ENCODE measurements at regions not wholly inside any gene's neighbourhood (a gene's known extent, or its start where the extent isn't known, plus 50 kb on each side); places are given as distances from the start of the nearest gene placed in this dataset.

- H3K79me2 ChIP-seq (ENCODE audit: insufficient read depth, low read length), result no peaks in the 10 kb centered on the region
- H3K9ac ChIP-seq (ENCODE audit: low read length), result no peak overlapping the region
- H3K9me2 ChIP-seq (replicated peaks; ENCODE audit: insufficient read depth, low read length), result no peaks in the 10 kb centered on the region
- TF ChIP-seq EZH2phosphoT487 (conservative IDR thresholded peaks at IDR 0.05; ENCODE audit: low read length) (no peak), CTCF (IDR thresholded peaks at IDR 0.05; ENCODE audit: insufficient read depth, low read length, poor library complexity, severe bottlenecking) (no peak)
- H4K20me1 ChIP-seq (ENCODE audit: low read depth, low read length), result no peaks in the 10 kb centered on the region
- no peak overlapping the region for H2AFZ ChIP-seq (ENCODE audit: low read depth, low read length, severe bottlenecking)
- H3K4me2 ChIP-seq (ENCODE audit: low read depth, low read length, poor library complexity, severe bottlenecking), result no peak overlapping the region
- no peak overlapping the region for H3K27ac ChIP-seq (ENCODE audit: low read depth, low read length)
- H3K4me3 ChIP-seq (ENCODE audit: insufficient read depth, low read length, poor library complexity, severe bottlenecking), result no peak overlapping the region
- no peaks in the 10 kb centered on the region for H3K36me3 ChIP-seq (ENCODE audit: low read length)
- no peaks in the 10 kb centered on the region for H3K27me3 ChIP-seq (ENCODE audit: low read length)
- no peaks in the 10 kb centered on the region for H3K9me3 ChIP-seq (ENCODE audit: insufficient read depth, low read length)
- no peaks in the 10 kb centered on the region for H3F3A ChIP-seq (ENCODE audit: insufficient read depth)
Observed at GRCh38 chrX:39238006-39238405, 436.7 kb downstream of the MID1IP1 start.

DNA sequence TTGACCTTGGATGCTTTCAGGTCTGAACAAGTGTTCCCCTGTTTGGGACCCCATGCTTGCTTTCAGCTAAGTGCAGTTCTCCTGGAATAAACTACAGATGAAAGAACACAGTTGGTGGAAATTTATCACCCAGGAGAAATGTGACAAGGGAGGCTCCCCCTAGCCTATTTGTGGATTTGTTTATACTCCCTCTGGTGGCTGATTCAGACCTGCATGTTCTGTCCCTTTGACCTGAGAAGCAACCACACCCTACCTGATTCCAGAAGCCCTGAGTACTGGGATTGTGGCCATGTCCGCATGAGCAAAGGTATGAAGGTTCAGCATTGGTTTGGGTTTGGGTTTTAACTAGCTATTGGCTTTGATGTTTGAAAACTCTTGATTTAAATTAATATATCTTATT, 440.9 kb downstream of the MID1IP1 start:
- Histone ChIP-seq H2AFZ (ENCODE audit: low read depth, low read length, severe bottlenecking) (no peak overlapping the region), H3K4me3 (ENCODE audit: insufficient read depth, low read length, poor library complexity, severe bottlenecking) (no peak overlapping the region), H3K36me3 (ENCODE audit: low read length) (no peaks in the 10 kb centered on the region), H3F3A (ENCODE audit: insufficient read depth) (no peaks in the 10 kb centered on the region), H3K79me2 (ENCODE audit: insufficient read depth, low read length) (no peaks in the 10 kb centered on the region), H3K4me2 (ENCODE audit: low read depth, low read length, poor library complexity, severe bottlenecking) (no peak overlapping the region), H3K27ac (ENCODE audit: low read depth, low read length) (no peak overlapping the region), H3K9me2 (replicated peaks; ENCODE audit: insufficient read depth, low read length) (no peaks in the 10 kb centered on the region), H3K27me3 (ENCODE audit: low read length) (no peaks in the 10 kb centered on the region), H4K20me1 (ENCODE audit: low read depth, low read length) (no peaks in the 10 kb centered on the region), H3K9me3 (ENCODE audit: insufficient read depth, low read length) (no peaks in the 10 kb centered on the region), H3K9ac (ENCODE audit: low read length) (no peak overlapping the region)
- TF ChIP-seq EZH2phosphoT487 (conservative IDR thresholded peaks at IDR 0.05; ENCODE audit: low read length), result no peak
- no peak for TF ChIP-seq CTCF (IDR thresholded peaks at IDR 0.05; ENCODE audit: insufficient read depth, low read length, poor library complexity, severe bottlenecking)

GRCh38 chrX:39244147-39244546, 442.9 kb downstream of the MID1IP1 start:
- H3K9me2 ChIP-seq (replicated peaks; ENCODE audit: insufficient read depth, low read length), result no peaks in the 10 kb centered on the region
- no peak overlapping the region for H3K9ac ChIP-seq (ENCODE audit: low read length)
- no peak overlapping the region for H3K4me3 ChIP-seq (ENCODE audit: insufficient read depth, low read length, poor library complexity, severe bottlenecking)
- H3K36me3 ChIP-seq (ENCODE audit: low read length), result no peaks in the 10 kb centered on the region
- H3K27ac ChIP-seq (ENCODE audit: low read depth, low read length), result no peak overlapping the region
- H3K79me2 ChIP-seq (ENCODE audit: insufficient read depth, low read length), result no peaks in the 10 kb centered on the region
- no peaks in the 10 kb centered on the region for H3F3A ChIP-seq (ENCODE audit: insufficient read depth)
- TF ChIP-seq CTCF (IDR thresholded peaks at IDR 0.05; ENCODE audit: insufficient read depth, low read length, poor library complexity, severe bottlenecking) (no peak), EZH2phosphoT487 (conservative IDR thresholded peaks at IDR 0.05; ENCODE audit: low read length) (no peak)
- no peaks in the 10 kb centered on the region for H3K9me3 ChIP-seq (ENCODE audit: insufficient read depth, low read length)
- no peaks in the 10 kb centered on the region for H3K27me3 ChIP-seq (ENCODE audit: low read length)
- no peak overlapping the region for H2AFZ ChIP-seq (ENCODE audit: low read depth, low read length, severe bottlenecking)
- no peak overlapping the region for H3K4me2 ChIP-seq (ENCODE audit: low read depth, low read length, poor library complexity, severe bottlenecking)
- no peaks in the 10 kb centered on the region for H4K20me1 ChIP-seq (ENCODE audit: low read depth, low read length)

GRCh38 chrX:39245024-39245423, 443.8 kb downstream of the MID1IP1 start:
- no peaks in the 10 kb centered on the region for H4K20me1 ChIP-seq (ENCODE audit: low read depth, low read length)
- H3K4me3 ChIP-seq (ENCODE audit: insufficient read depth, low read length, poor library complexity, severe bottlenecking), result no peak overlapping the region
- no peaks in the 10 kb centered on the region for H3F3A ChIP-seq (ENCODE audit: insufficient read depth)
- no peak overlapping the region for H3K27ac ChIP-seq (ENCODE audit: low read depth, low read length)
- no peak overlapping the region for H3K9ac ChIP-seq (ENCODE audit: low read length)
- TF ChIP-seq CTCF (IDR thresholded peaks at IDR 0.05; ENCODE audit: insufficient read depth, low read length, poor library complexity, severe bottlenecking) (no peak), EZH2phosphoT487 (conservative IDR thresholded peaks at IDR 0.05; ENCODE audit: low read length) (no peak)
- H3K36me3 ChIP-seq (ENCODE audit: low read length), result no peaks in the 10 kb centered on the region
- no peaks in the 10 kb centered on the region for H3K9me2 ChIP-seq (replicated peaks; ENCODE audit: insufficient read depth, low read length)
- no peaks in the 10 kb centered on the region for H3K27me3 ChIP-seq (ENCODE audit: low read length)
- H3K9me3 ChIP-seq (ENCODE audit: insufficient read depth, low read length), result no peaks in the 10 kb centered on the region
- no peaks in the 10 kb centered on the region for H3K79me2 ChIP-seq (ENCODE audit: insufficient read depth, low read length)
- H3K4me2 ChIP-seq (ENCODE audit: low read depth, low read length, poor library complexity, severe bottlenecking), result no peak overlapping the region
- H2AFZ ChIP-seq (ENCODE audit: low read depth, low read length, severe bottlenecking), result no peak overlapping the region
